Fibroblast of the conjunctiva (primary cell): ENCODE measurements at regions not wholly inside any gene's neighbourhood (a gene's known extent, or its start where the extent isn't known, plus 50 kb on each side); places are given as distances from the start of the nearest gene placed in this dataset.

Source experiments
- DNase-seq: peaks from one replicate; pipeline ENCODE4 v3.0.0-alpha.2; 2010; ENCODE audit warnings: low read depth

DNA sequence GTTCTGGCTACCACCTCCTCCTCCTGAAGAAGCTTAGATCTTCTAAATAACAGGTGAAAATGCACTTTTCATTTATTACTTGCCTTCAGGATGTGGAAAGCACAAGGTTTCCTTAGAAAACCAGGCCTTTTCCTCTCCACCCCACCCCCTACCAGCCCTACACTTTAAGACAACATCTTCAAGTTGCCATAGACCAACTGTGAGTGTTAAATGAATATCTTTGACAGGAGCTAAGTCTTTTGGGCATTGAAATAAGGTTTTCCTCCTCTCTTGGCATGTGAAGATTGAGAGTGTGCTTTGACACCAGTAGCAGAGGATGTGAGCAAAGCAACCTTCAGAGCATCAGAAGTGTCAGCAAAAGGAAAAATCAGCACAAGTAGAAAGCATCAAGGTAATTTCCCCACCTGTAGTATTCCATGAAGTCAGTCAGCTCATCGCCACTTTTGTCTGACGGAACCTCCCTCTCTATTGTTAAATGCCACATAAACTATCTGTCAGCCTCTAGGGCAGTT, 532.3 kb upstream of the MMS22L start:
- DNase-seq: no peak

DNA sequence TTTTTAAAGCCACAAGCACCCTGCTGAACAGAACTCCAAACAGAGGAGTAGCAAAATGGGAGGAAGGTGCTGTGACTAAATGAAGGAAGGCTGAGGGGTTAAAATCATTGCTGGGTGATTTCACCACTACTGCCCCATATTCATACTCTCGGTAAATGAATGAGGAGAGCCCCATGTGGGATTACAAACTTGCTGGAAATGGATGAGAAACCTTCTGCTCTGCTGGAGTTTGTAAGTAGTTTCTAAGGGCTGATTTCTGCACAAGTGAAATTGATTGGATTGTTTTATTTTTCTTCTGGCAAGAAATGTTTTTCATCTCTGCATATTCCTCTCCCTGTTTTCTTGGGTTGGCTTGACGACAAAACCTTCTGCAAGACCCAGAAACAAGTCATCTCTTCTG, 533.5 kb upstream of the MMS22L start:
- DNase-seq: no peak

DNA sequence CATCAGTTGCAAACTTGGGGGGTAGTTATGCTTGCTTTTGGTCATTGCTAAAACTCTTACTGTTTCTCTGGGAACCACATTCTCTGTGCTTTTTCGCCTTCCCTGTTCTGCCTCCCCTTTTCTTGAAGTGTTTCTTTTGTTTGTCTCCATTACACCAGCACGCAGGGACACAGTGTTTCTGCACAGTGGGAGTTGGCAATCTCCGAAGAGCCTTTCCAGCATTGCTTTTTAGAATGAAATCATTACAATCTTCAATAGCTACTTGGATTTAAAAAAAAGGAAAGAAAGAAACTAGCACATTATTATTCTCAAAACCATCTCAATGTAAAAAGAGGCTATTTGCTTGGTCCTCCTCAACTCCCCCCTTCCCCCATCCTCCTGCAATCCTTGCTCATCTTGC, 536.7 kb upstream of the MMS22L start:
- no peak for DNase-seq

DNA sequence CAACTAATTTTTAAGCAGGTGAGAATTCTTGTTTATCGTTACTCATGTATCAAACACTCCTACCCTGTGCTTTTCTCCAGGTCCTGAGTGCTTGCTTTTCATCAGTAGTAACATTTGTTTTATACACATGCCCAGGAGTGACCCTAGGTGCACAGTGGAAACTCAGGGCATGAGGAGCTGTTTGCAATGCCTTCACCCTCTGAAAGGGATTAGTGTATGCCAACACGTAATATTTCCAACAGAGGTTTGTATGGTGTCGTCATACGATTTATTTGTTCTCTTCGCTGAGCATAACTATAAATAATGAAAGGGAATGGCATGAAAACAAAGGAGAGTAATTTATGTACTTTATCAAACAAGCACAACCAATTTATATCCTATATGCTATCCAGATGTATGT, 537.4 kb upstream of the MMS22L start:
- DNase-seq: no peak

DNA sequence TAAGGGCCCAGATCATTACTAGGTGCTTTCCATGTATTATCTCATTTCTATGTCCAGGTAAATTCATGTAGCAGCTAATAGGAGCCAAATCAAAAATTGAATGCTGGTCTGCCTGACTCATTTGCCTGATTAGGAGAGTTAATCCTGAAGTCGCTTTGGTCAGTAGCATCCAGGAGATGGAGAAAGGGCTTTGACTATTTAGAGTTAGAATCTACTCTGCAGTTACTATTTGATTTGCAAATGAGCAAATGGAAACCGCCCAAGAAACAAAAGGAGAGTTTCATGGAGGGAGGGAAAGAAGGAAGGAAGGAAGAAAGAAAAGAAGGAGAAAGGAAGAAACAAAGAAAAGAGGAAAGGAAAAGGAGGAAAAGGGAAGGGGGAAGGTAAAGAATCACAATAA, 539.6 kb upstream of the MMS22L start:
- no peak for DNase-seq

DNA sequence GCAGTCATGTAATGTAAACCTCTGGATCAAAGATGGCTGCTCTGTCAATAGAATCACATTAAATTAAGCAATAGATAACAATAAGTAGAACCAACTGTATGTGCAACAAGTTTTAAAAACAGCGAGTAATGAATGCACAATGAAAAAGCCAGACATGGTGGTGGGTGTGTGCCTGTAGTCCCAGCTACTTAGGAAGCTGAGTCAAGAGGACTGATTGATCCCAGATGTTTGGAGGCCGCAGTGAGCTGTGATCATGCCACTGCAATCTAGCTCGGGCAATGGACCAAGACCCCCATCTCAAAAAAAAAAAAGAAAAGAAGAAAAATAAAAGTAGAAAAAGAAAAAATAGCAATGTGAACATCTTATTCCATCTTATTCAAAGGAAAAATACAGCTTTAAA, 558.7 kb upstream of the MMS22L start:
- peak; percentile 76 for DNase-seq

DNA sequence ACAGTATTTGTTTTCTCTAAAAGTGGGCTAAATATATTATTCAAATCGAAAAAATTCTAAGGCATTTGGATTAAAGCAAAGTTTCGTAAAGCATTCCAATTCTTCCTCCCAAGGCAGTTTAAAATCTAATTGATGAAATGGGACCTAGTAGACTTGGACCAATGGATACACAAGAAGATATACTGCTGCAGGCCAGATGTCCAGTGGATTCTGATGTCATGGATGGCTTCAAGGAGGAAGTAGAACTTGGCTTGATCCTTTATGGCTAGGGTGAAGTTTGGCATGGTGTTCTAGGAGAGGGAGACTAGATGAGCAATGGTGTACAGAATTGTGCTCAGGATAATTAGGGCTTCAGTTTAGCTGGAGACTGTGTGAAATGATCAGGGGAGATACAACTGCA, 559.5 kb upstream of the MMS22L start:
- no peak for DNase-seq

DNA sequence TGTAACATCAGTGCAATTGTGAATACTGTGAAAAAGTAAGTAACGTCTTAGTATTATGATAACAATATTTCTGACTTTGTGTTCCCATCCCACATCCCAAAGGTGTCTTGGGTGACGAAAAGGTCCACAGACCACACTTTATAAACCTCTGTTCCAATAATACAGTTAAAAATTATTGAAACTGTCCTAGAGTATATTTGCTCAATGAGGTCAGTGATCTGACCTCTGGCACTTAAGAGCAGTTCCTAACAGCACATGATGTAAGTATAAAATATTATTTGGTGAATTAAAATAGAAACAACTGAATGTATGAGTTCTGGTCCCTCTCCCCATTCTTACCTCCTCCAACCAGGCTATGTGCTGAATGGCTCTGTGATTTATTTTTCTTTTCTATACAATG, 566.4 kb upstream of the MMS22L start:
- no peak for DNase-seq

DNA sequence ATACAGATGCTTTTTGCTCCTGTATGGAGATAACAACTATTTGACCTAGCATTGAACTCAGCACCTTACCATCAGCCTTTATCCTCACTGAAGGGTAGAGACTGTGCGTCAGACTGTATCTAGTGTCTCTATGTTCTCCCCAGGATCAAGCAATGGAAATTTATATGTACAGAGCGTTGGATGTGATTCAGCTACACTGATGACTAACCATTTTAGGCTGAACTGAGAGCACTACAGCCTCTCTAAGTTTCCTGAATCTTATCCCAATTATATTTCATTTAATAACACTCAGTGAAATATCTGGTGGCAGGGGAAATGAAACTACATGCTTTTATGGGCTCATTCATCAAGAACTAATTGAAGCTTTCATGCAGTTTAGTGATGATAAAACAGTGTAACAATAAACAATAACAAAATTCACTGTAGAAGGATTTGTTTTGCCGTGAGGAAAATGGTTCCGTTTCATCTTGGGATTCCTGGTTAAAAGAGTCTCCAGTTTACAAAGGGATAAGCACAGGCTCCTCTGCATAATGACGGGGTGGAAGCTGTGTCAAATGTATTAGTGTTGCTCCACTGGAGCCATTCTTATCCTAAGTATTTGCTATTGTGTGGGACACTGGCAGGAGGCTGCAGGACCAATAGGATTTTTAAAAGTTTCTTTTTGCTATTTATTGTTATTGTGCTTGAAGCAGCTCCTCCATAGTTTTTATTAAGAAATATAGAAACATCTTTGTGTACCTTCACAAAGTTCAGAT, 567.6 kb upstream of the MMS22L start:
- DNase-seq: peak; percentile 21

DNA sequence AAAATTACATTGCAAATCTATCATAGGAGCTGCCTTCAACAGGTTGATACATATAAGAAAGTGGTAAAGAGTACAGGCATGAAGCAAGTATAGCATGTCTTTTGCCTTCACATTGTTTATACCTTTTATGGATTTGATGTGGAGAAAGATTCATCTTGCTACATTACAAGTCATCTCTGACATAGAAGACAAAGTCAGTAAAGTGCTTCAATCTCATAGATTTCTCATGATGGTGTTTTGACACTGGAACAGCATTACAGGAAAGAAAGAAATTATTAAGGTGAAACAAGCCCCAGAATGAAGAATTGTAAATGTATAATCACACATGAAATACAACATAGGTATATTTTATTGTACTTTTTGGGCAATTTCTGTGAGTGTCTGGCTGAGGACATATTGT, 580.7 kb upstream of the MMS22L start:
- DNase-seq: no peak

DNA sequence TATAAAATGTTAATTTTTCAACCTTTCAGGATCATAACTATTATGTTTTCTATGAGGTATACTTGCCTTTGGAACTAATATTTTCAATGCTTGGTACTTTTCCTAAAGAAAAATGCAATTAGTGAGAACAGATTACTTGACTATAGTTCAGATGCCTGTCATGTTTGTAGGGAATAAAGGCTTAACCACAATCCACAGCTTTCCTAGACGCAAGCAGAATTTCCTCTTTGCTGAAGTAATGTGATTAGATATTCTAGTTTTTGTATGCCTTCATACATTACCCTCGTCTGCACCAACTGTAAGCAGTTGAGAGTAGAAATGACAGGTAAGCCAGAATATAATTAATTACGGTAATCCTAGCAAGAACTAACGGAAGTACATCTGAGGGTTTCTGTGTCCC, 581.4 kb upstream of the MMS22L start:
- no peak for DNase-seq

DNA sequence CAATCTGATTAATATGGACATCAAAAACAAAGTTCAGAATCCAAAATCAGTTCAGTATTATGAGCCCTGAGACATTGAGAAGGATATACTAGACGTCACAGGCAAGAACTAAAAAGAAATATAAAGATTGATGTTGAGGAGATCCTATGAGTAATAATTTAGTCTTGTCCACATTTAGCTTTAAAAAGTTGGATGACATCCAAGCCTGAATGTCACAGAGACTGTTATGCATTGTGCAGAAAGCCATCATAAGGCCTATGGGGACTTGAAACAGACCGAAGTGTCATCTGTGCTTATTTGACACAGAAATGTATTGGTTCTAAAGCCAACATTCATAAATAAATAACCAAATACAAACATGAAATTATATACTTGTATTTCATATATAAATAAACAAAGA, 581.8 kb upstream of the MMS22L start:
- DNase-seq: no peak

DNA sequence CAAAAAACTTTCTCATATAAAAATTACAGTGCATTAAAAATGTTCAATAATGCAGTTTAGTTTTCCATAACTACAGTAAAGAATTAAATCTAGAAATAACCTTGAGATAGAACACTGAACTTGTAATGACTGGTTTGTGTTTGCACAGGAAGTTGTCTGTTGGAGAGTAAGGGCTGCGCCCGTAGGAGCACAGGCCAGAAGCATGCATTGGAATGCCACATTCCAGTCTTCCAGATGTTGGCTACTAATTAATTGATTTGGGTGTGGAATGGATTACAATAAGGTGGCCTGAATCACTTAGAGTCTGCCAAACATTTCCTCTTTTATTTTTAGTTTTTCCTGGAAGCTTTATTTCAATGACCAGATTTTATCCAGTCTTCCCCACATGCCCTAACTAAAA, 582.6 kb upstream of the MMS22L start:
- DNase-seq: no peak

DNA sequence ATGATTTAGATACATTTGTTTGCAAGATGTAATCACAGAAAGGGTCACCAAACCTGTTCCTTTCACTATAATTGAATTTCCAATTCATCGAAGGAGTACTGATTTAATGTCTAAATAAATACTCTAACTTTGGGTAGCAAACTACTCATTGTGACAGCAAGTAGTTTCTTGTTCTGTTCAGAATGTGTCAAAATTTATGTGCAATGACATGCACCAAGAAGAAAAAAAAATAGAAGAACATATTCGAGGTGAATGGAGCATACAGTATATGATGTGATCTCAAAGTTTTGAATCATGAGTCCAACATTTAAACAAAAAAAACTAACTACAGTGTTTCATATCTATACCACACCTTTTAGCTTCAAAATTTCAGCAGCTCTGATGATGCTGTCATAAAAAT, 583.6 kb upstream of the MMS22L start:
- DNase-seq: no peak

DNA sequence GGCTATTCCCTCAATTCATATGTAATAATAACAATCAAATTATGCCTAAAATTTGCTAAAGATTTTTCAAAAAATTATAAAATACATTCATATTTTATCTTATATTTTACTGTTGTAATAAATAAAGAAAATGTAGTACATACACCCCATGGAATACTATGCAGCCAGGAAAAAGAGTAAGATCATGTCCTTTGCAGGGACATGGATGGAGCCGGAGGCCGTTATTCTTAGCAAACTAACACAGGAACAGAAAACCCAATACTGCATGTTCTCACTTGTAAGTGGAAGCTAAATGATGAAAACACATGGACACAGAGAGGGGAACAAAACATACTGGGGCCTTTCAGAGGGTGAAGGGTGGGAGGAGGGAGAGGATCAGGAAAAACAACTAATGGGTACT, 584.2 kb upstream of the MMS22L start:
- no peak for DNase-seq

DNA sequence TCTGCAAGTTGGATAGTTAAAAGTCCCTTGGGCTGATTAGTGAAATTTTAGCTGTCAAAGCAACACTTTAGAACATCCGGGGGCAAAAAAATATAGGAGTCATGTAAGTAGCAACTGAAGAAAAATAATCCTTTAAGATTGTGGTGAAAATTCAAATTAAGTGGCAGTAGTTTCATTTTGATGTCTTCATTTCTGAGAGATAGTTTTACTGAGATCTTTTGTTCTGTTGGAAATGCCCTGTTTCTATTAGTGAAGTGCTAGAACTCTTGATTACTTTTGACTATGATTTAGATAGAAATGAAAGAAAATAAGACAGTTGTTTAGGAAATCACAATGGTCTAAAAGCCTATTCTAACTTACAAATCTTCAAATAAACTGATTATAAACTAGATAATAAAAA, 587.3 kb upstream of the MMS22L start:
- DNase-seq: no peak

DNA sequence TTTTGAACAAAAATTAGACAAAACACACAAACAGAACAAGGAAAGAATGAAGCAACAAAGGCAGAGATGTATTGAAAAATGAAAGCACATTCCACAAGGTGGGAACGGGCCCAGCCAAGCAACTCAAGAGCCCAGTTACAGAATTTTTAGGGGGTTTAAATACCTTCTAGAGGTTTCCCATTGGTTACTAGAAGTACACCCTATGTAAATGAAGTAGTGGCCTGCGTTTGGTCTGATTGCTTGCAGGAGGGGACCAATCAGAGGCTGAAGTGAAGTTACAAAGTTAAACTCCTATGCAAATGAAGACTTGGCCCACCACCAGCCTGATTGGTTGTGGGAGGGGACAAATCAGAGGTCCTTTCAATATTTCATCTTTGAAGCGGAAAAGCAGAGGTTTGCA, 593.7 kb upstream of the MMS22L start:
- DNase-seq: no peak

DNA sequence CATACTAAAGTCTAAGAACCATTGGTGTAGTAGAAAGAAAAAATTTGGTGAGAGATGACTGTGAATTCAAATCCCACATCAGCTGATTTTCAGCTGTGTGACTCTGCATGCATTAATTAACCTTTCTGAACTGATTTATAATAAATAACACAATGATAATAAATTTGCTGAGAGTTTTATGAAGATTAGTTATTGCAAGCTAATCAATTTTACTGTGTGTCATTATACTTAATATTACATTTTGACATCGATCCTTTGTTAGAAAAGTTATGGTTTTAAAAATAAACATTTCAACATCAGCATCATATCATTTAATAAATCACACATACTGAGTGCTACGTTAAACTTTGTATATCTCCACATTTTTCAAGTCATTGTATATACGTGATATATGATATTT, 599.7 kb upstream of the MMS22L start:
- DNase-seq: no peak

DNA sequence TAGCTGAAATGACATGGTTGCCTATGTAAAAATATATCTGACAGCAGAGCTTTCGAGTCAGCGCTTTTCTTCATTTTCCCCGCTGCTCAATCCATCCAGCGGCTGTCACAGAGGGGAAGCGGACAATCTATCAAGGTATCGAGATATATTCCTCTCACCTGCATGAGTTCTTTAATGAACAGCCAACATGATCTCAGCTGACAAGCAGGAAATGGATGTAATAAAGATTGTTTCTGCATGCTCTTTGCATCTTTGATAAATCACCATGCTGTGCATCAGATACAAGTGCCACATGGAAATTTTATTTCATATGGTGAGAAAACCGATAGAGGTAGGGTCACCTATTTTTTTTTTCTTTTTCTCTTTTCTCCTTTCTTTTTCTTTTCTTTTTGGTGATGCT, 602.3 kb upstream of the MMS22L start:
- DNase-seq: no peak

DNA sequence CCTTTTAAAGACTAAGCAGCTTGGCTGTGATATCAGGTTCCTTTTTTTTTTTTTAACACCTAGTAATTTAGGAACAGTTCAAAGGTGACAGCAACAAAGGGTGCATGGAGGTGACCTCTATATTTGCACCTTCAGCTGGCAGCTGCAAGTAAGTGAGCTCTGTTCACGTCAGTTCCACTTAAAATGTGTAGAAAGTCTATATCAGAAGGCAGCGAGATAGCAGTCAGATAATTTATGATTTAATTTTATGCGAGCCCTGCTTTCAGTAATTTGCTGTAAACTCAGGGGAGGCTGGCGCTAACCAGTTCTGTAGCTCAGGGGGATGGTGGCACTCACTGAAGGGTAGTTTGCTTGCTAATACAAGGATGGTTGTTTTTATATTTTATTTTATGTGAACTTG, 602.8 kb upstream of the MMS22L start:
- no peak for DNase-seq

DNA sequence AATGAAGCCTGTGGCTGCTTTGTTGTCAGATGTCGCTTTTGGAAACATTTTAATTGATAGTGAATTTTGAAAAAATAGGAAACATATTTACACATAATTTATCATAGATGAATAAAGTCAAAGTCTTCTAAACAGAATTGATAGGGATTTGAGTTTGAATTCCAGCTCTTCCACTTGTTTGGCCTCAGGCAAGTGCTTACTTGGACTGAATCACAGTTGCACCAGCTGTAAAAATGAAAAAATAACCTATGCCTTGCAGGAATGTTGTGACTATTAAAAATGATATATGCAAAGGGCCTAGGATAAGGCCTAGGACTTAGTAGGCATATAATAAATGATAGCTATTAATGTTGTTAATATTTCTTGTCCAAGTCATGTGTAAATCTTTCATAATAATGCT, 618.5 kb upstream of the MMS22L start:
- no peak for DNase-seq

DNA sequence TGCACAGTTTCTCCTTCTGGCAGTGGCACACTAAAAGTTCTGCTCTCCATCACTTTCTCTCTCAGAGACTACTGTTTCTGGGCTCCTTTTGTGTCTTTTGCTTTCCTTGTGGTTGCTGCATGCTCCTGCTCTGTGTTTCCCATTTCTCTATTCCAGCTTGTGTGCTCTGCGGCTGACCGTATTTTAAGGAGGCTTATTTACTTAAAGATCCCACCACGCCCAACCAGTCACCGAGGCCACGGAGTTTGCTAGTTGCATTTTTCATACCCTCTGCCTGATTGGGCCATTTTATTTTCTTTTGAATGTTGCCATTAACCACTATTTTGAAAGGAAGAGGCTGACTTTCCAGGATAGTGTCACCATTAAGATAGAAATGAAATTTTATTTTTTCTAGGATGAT, 626.4 kb upstream of the MMS22L start:
- no peak for DNase-seq

DNA sequence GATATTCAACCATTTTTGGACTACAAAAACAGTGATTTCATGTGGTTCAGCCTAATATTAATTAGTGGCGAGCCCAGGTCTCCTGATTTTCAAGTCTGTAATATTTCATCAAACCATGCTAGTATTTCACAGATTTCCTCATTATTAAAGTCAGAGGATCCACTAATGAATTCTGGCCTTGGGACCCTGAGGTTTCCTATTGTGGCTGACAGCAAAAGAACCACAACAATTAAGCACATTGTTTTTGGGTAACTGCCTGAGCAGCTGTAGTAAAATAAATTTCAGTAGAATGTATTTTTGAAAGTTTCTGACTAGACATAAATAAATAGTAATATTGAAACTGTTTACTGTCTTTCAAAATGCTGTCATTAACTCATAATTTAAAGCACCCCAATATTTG, 630.7 kb upstream of the MMS22L start:
- DNase-seq: no peak

DNA sequence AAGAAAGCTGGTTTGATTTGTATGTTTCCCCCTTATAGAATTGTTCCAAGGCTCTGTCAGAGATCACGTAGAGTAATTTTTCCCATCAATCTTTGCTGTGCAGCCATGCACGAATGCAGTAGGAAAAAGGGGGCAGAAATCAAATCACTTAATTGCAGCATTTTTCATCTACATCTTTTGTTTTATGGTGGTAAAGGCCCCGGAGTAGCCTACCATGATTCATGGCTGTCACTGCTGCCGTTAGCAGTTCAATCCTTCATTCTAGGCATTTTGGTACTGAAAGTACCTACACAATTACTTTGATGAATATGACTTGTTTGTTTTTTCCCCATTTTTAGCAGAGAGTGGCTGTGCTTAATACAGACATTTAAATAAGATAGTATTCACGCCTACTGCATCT, 631.9 kb upstream of the MMS22L start:
- DNase-seq: no peak

DNA sequence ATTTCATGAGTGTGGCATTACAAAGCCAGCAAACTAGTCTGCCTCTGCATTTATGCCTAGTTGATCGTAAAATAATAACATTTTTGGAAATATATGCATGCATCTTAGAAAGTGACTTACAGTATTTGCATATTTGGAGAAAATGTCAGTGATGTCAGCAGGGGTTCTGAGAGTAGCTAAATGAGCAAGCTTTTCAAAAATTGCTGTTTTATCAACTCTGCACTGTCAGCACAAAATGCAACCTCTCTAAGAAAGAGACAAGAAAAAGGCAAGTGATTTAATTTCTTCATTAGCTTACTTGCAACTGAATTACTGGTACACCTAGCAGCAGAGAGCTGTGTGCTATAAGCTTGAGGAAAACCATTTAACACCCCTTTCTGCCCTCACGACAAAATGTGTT, 632.5 kb upstream of the MMS22L start:
- DNase-seq: no peak
